Superior temporal gyrus (tissue), 1 donor: ENCODE measurements at regions not wholly inside any gene's neighbourhood (a gene's known extent, or its start where the extent isn't known, plus 50 kb on each side); places are given as distances from the start of the nearest gene placed in this dataset.

Source experiments
- DNase-seq: peaks from one replicate; pipeline ENCODE4 v3.0.0-alpha.2; 2016; ENCODE audit errors: extremely low spot score

- no peak for DNase-seq
These were observed 159.7 kb upstream of the SHISA6 start for GRCh38 chr17:11081342-11081741.

GRCh38 chr17:11077673-11078072, 163.3 kb upstream of the SHISA6 start:
- no peak for DNase-seq

- no peak for DNase-seq
These were observed 166.6 kb upstream of the SHISA6 start for GRCh38 chr17:11074451-11074850.

GRCh38 chr17:11056926-11057325, 184.1 kb upstream of the SHISA6 start:
- DNase-seq: no peak

GRCh38 chr17:11053846-11054245, 187.2 kb upstream of the SHISA6 start:
- no peak for DNase-seq

- no peak for DNase-seq
These were observed 191.5 kb upstream of the SHISA6 start for GRCh38 chr17:11049539-11049938.

GRCh38 chr17:11047228-11047627, 193.8 kb upstream of the SHISA6 start:
- DNase-seq: no peak

- no peak for DNase-seq
These were observed 201.5 kb upstream of the PIRT start for GRCh38 chr17:11039342-11039741.

GRCh38 chr17:11035681-11036080, 197.8 kb upstream of the PIRT start:
- no peak for DNase-seq

- no peak for DNase-seq
These were observed 193.9 kb upstream of the PIRT start for GRCh38 chr17:11031787-11032186.

GRCh38 chr17:11029791-11030190, 191.9 kb upstream of the PIRT start:
- no peak for DNase-seq

GRCh38 chr17:11028349-11028748, 190.5 kb upstream of the PIRT start:
- DNase-seq: no peak

GRCh38 chr17:11026903-11027302, 189.0 kb upstream of the PIRT start:
- DNase-seq: no peak

- no peak for DNase-seq
These were observed 186.0 kb upstream of the PIRT start for GRCh38 chr17:11023639-11024479.

GRCh38 chr17:11006530-11006929, 168.6 kb upstream of the PIRT start:
- DNase-seq: no peak

- DNase-seq: no peak
These were observed 168.1 kb upstream of the PIRT start for GRCh38 chr17:11005940-11006339.

GRCh38 chr17:11002417-11002816, 164.5 kb upstream of the PIRT start:
- DNase-seq: no peak

- DNase-seq: no peak
These were observed 163.8 kb upstream of the PIRT start for GRCh38 chr17:11001651-11002050.

- DNase-seq: no peak
These were observed 161.6 kb upstream of the PIRT start for GRCh38 chr17:10999484-10999883.

GRCh38 chr17:10993126-10993525, 155.2 kb upstream of the PIRT start:
- no peak for DNase-seq

GRCh38 chr17:10992106-10992880, 154.4 kb upstream of the PIRT start:
- no peak for DNase-seq

GRCh38 chr17:10987786-10988185, 149.9 kb upstream of the PIRT start:
- no peak for DNase-seq

GRCh38 chr17:10984220-10984619, 146.3 kb upstream of the PIRT start:
- no peak for DNase-seq
